MM.1S (cell line): ENCODE measurements at regions not wholly inside any gene's neighbourhood (a gene's known extent, or its start where the extent isn't known, plus 50 kb on each side); places are given as distances from the start of the nearest gene placed in this dataset.

Experiments
- DNase-seq: peaks from one replicate; pipeline ENCODE4 v3.0.0-alpha.2; 2015
- H2AFZ ChIP-seq: fragments of 300-600 bp; sonication (generic); 2 replicates; pipeline ENCODE4 v1.6.0; 2016; ENCODE audit warnings: antibody characterized with exemption, low read length
- H3F3A ChIP-seq: fragments of 300-600 bp; sonication (generic); 2 replicates; pipeline ENCODE4 v1.6.1; 2016; ENCODE audit warnings: mild to moderate bottlenecking, antibody characterized with exemption, low read length, moderate library complexity, mixed read lengths; ENCODE audit not compliant: insufficient read depth
- H3K27ac ChIP-seq: fragments of 300-600 bp; sonication (generic); 2 replicates; pipeline ENCODE4 v1.5.1; 2016; ENCODE audit warnings: mild to moderate bottlenecking, low read length
- H3K27me3 ChIP-seq: fragments of 300-600 bp; sonication (generic); replicated peaks from 2 replicates; pipeline ENCODE4 v1.6.0; 2016; ENCODE audit warnings: low read length; ENCODE audit not compliant: insufficient read depth
- H3K36me3 ChIP-seq: fragments of 300-600 bp; sonication (generic); replicated peaks from 2 replicates; pipeline ENCODE4 v1.6.1; 2016; ENCODE audit warnings: mild to moderate bottlenecking, low read length, mixed read lengths; ENCODE audit not compliant: insufficient read depth
- H3K4me1 ChIP-seq: fragments of 300-600 bp; sonication (generic); 2 replicates; pipeline ENCODE4 v1.6.1; 2016; ENCODE audit warnings: low read length, mixed read lengths
- H3K4me2 ChIP-seq: fragments of 300-600 bp; sonication (generic); 2 replicates; pipeline ENCODE4 v1.6.0; 2016; ENCODE audit warnings: low read depth, low read length
- H3K4me3 ChIP-seq: fragments of 300-600 bp; sonication (generic); 2 replicates; pipeline ENCODE4 v1.5.1; 2016; ENCODE audit warnings: low read length, mixed read lengths
- H3K79me2 ChIP-seq: fragments of 300-600 bp; sonication (generic); 2 replicates; pipeline ENCODE4 v1.6.1; 2016; ENCODE audit warnings: mixed run types, low read length, mixed read lengths
- H3K9ac ChIP-seq: fragments of 300-600 bp; sonication (generic); 2 replicates; pipeline ENCODE4 v1.6.1; 2016; ENCODE audit warnings: low read length, mixed read lengths
- H3K9me2 ChIP-seq: fragments of 300-600 bp; sonication (generic); replicated peaks from 2 replicates; pipeline ENCODE4 v1.6.1; 2016; ENCODE audit warnings: mild to moderate bottlenecking, low read length, mixed read lengths; ENCODE audit not compliant: insufficient read depth
- H3K9me3 ChIP-seq: fragments of 300-600 bp; sonication (generic); replicated peaks from 2 replicates; pipeline ENCODE4 v1.6.1; 2016; ENCODE audit warnings: mild to moderate bottlenecking, low read length, mixed read lengths; ENCODE audit not compliant: insufficient read depth
- H4K20me1 ChIP-seq: fragments of 300-600 bp; sonication (generic); 2 replicates; pipeline ENCODE4 v1.6.1; 2016; ENCODE audit warnings: mild to moderate bottlenecking, low read length, moderate library complexity, mixed read lengths; ENCODE audit not compliant: insufficient read depth
- CTCF ChIP-seq: fragments of 300-600 bp; sonication (generic); IDR thresholded peaks from 2 replicates; pipeline ENCODE4 v1.5.1; 2016; ENCODE audit warnings: antibody characterized with exemption, low read length, mixed read lengths
- EZH2 ChIP-seq: fragments of 300-600 bp; sonication (generic); optimal IDR thresholded peaks from 2 replicates; pipeline ENCODE3; 2017; ENCODE audit warnings: low read depth, mild to moderate bottlenecking, antibody characterized with exemption, low read length, mixed read lengths
- EZH2phosphoT487 ChIP-seq: fragments of 300-600 bp; sonication (generic); IDR thresholded peaks from 2 replicates; pipeline ENCODE4 v1.6.1; 2018; ENCODE audit warnings: antibody characterized with exemption, low read length

- H2AFZ ChIP-seq, result no peak overlapping the region
- no peaks in the 10 kb centered on the region for H3K36me3 ChIP-seq
- no peak for DNase-seq
- H3K9ac ChIP-seq, result no peak overlapping the region
- no peaks in the 10 kb centered on the region for H3K4me1 ChIP-seq
- H3K4me2 ChIP-seq, result no peak overlapping the region
- no peaks in the 10 kb centered on the region for H3K9me2 ChIP-seq
- no peak overlapping the region for H3K4me3 ChIP-seq
- no peak overlapping the region for H3K27ac ChIP-seq
- H3K9me3 ChIP-seq, result no peaks in the 10 kb centered on the region
- no peaks in the 10 kb centered on the region for H3K27me3 ChIP-seq
- no peaks in the 10 kb centered on the region for H4K20me1 ChIP-seq
- H3K79me2 ChIP-seq, result no peaks in the 10 kb centered on the region
- no peak for TF ChIP-seq EZH2
- no peaks in the 10 kb centered on the region for H3F3A ChIP-seq
Observed at GRCh38 chr14:41130274-41130673, 476.4 kb upstream of the LRFN5 start.

DNA sequence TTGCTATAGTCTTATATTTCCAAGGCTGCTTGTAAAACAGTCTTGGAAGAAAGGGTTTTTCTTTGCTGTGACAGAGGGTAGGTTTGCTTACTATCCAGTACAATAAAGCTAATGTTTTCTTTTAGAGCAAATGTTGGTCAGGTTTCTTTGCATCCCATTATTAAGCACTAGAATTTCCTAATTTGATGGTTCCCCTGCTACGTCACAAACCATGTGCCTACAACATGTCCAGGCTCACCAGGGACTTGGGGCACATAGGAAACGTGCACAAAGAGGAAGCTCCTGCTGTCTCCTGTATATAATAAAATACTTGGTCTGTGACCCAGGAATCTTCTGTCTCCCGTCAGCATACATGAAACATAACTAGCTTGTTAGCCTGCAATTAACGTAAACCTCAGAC lies 486.3 kb upstream of the LRFN5 start:
- Histone ChIP-seq H3K4me1 (no peaks in the 10 kb centered on the region), H3F3A (no peaks in the 10 kb centered on the region), H3K27ac (no peak overlapping the region), H3K4me2 (no peak overlapping the region), H3K9me2 (no peaks in the 10 kb centered on the region), H3K4me3 (no peak overlapping the region), H2AFZ (no peak overlapping the region), H4K20me1 (no peaks in the 10 kb centered on the region), H3K27me3 (no peaks in the 10 kb centered on the region), H3K9ac (no peak overlapping the region), H3K79me2 (no peaks in the 10 kb centered on the region), H3K9me3 (no peaks in the 10 kb centered on the region), H3K36me3 (no peaks in the 10 kb centered on the region)
- DNase-seq, result no peak
- no peak for TF ChIP-seq EZH2phosphoT487
- TF ChIP-seq CTCF, result no peak
- TF ChIP-seq EZH2, result no peak

DNA sequence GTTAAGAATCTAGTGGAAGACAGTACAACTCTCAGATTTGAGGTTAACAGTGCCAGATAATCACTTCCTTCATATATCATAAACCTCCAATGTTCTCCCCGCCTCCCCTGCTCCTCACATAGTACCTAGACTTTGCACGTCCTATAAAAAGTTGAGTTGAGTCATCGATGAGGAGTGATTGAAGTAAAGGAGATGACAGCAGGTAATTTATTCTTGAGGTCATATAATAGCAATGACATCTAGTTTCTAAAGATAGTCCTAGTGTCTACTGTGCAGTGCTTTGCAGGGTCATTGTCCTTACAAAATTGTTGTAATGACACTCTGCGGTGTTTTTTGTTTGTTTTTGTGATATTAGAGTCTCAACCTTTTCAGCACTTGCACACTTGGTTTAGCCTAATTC lies 510.5 kb upstream of the LRFN5 start:
- no peaks in the 10 kb centered on the region for H3K36me3 ChIP-seq
- no peaks in the 10 kb centered on the region for H3K9me2 ChIP-seq
- H3K4me1 ChIP-seq, result no peaks in the 10 kb centered on the region
- no peak overlapping the region for H3K4me2 ChIP-seq
- H3K9me3 ChIP-seq, result no peaks in the 10 kb centered on the region
- H3K4me3 ChIP-seq, result no peak overlapping the region
- H4K20me1 ChIP-seq, result no peaks in the 10 kb centered on the region
- DNase-seq, result no peak
- no peaks in the 10 kb centered on the region for H3K79me2 ChIP-seq
- TF ChIP-seq EZH2 (no peak), CTCF (no peak), EZH2phosphoT487 (no peak)
- no peak overlapping the region for H2AFZ ChIP-seq
- no peaks in the 10 kb centered on the region for H3K27me3 ChIP-seq
- no peak overlapping the region for H3K9ac ChIP-seq
- no peak overlapping the region for H3K27ac ChIP-seq
- no peaks in the 10 kb centered on the region for H3F3A ChIP-seq

DNA sequence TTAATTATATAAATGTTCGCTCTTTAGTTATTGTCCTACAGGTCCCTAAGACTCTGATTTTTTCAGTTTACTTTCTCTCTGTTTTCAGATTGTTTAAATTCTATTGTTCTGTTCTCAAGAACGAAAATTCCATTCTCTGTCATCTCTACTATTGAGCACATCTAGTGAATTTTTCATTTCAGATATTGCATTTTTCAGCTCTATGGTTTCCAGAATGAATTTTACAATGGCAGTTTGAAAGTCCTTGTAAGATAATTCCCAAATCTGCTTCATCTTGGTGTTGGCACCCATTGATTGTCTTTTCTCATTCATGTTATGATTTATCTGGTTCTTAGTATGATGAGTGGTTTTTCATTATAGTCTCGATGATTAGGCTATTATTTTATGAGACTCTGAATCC lies 519.6 kb upstream of the LRFN5 start:
- Histone ChIP-seq H3K4me3 (no peak overlapping the region), H2AFZ (no peak overlapping the region), H3K4me1 (no peaks in the 10 kb centered on the region), H3F3A (no peaks in the 10 kb centered on the region), H3K27me3 (no peaks in the 10 kb centered on the region), H3K9ac (no peak overlapping the region), H3K9me3 (no peaks in the 10 kb centered on the region), H3K36me3 (no peaks in the 10 kb centered on the region), H4K20me1 (no peaks in the 10 kb centered on the region), H3K79me2 (no peaks in the 10 kb centered on the region), H3K9me2 (no peaks in the 10 kb centered on the region), H3K27ac (no peak overlapping the region), H3K4me2 (no peak overlapping the region)
- no peak for TF ChIP-seq EZH2phosphoT487
- no peak for TF ChIP-seq EZH2
- no peak for TF ChIP-seq CTCF
- DNase-seq, result no peak
